HG02798 (cell line): ENCODE measurements at regions not wholly inside any gene's neighbourhood (a gene's known extent, or its start where the extent isn't known, plus 50 kb on each side); places are given as distances from the start of the nearest gene placed in this dataset.

Experiments used
- ATAC-seq: cut with Tn5 transposase; IDR thresholded peaks from one replicate; pipeline ENCODE4 v1.9.1; 2021; ENCODE audit warnings: mild to moderate bottlenecking; ENCODE audit not compliant: unreplicated experiment, poor library complexity

DNA sequence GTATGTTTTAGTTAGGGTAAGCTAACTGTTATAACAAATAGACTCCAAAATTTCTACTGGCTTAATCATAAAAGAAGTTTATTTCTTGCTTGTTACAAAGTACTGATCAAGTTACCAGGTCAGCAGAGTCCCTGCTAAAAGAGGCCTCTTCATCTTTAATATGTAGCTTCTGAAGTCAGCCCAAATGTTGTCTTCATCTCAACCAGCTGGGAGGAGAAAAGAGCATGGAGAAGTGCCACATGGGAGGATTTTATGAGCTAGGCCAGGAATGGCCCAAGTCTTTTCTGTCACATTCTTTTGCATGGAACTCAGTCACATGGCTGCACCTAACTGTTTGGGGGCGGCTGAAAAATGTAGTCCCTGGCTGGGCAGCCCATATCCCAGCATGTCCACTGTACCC is 63.2 kb upstream of the APOBEC4 start:
- no peak for ATAC-seq

DNA sequence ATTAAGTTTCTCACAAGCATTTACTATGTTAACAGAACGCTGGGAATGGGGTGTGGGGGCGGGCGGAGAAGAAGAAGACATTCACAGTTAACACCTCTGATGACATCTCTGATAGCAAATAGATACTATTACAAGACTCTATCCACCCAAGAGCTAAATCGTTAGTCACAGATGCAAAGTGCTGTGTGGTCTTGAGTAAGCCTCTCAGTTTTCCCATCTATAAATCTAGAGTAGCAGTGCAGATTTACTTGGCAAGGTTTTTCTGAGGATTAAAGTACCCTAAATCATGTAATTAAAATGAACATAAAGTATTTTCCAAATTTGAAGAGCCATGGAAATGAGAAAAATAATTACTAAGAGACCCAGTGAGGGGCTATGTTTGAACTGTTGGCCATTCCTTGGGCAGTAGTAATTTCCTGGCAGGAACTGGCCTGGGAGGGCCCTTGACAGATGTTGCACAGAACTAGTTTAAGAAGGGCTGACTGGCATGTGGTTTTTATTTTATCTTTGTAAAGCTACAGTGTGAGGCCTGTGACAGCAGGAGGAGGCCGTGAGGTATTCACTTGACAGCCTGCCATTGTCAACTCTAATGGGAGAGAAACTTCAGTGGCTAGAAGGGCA is 58.7 kb upstream of the APOBEC4 start:
- ATAC-seq, result no peak

DNA sequence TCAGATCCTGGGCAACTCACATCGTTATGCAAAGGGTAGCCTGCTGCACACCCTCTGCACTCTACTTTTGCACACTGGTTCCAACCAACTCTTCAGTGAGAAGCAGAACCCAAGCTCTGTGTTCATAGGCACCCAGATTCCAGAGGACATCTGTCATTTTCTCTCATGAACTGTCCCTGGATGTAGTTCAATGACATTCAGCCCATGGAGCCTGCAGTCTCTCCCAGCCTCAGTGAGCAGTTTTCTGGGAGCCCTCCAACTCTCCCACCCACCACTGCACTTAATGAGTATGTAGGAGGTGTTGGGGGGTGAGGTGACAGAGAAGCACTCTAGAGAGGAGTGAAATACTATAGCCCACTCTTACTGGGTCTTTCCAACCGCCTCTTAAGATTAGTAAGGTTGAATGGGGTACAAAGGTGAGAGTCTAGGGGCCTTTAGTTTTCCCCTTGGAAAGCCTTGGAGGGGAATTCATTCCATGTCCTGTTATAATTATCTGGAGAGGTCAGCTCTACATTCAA is 58.1 kb upstream of the APOBEC4 start:
- ATAC-seq, result no peak

DNA sequence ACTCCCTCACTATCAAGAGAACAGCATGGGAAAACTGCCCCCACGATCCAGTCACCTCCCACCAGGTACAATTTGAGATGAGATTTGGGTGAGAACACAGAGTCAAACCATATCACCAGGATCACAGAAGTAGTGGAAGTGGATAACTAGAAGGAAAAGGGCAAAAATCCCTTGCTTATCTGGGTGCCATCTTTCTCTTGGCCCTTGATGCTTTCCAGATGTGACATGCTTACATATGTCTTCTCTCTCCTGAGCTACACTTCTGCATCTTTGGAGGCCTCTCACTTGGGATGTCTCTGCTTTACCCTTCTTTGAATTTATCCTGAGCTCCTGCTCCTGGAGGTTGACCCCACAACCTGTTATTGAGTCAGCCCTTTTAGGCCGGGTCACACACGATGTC is 57.6 kb upstream of the APOBEC4 start:
- ATAC-seq, result no peak

DNA sequence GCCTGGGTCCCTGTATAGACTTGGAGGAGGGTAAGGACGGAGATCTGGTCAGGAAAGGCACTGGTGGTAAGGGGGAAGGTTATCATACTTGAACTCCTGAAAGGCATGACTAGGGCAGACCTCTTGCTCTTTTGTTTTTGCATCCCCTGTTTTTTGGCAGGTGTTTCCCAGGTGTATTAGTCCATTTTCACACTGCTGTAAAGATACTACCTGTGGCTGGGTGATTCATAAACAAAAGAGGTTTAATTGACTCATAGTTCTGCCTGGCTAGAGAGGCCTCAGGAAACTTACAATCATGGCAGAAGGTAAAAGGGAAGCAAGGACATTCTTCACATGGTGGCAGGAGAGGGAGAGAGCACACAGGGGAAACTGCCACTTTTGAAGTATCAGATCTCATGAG is 57.2 kb upstream of the APOBEC4 start:
- ATAC-seq, result no peak

DNA sequence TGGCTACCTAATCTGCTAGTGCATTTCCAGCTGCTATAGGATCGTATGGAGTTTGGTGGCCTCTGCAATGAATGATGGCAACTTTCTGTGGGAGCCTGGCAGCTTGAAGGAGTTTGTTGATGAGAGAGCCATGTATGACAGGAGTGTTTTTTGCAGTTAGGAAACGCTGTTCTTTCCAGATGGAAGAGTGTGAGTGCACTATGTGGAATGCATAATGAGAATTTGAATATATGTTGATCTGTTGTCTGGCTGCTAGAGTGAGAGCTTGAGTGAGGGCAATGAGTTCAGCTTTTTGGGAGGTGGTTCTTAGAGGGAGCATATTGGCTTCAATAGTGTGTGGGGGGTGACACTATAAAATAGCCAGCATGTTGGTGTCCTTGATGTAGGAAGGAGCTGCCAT is 51.0 kb upstream of the APOBEC4 start:
- ATAC-seq, result no peak
